HepG2 (cell line): ENCODE measurements at regions not wholly inside any gene's neighbourhood (a gene's known extent, or its start where the extent isn't known, plus 50 kb on each side); places are given as distances from the start of the nearest gene placed in this dataset.

Experiments used
- CREM ChIP-seq, 2 experiments: sonication (generic) in 1 of 2; formaldehyde crosslinking in 1 of 2; IDR thresholded peaks; 2 replicates each; pipeline versions ENCODE4 v1.4.0 to v1.6.1; 2016 to 2020; ENCODE audit warnings: antibody characterized with exemption in 1 of 2, mild to moderate bottlenecking in 1 of 2, missing genetic modification reagents in 1 of 2
- HNRNPL ChIP-seq: fragments of 200-400 bp; formaldehyde crosslinking; IDR thresholded peaks from 2 replicates; pipeline ENCODE4 v1.6.1; 2017; ENCODE audit warnings: mild to moderate bottlenecking, low read depth, low read length
- KMT2B ChIP-seq: IDR thresholded peaks from 2 replicates; pipeline ENCODE4 v1.6.1; 2016; ENCODE audit warnings: missing genetic modification reagents, missing compliant biosample characterization
- RARA ChIP-seq: IDR thresholded peaks from 2 replicates; pipeline ENCODE4 v1.6.1; 2016; ENCODE audit warnings: missing genetic modification reagents, missing compliant biosample characterization
- RFXANK ChIP-seq: IDR thresholded peaks from 2 replicates; pipeline ENCODE4 v1.6.1; 2016
- SP1 ChIP-seq, 2 experiments: fragments of 450-650 bp in 1 of 2; sonication (generic) in 1 of 2; formaldehyde crosslinking in 1 of 2; IDR thresholded peaks; 2 replicates each; pipeline versions ENCODE4 v1.4.0 to v1.6.1; 2016 to 2020; ENCODE audit warnings: missing genetic modification reagents in 1 of 2
- TMF1 ChIP-seq: sonication (generic); formaldehyde crosslinking; IDR thresholded peaks from 2 replicates; pipeline ENCODE4 v1.8.1; 2022; ENCODE audit warnings: low read depth, missing genetic modification reagents
- ZNF12 ChIP-seq: sonication (generic); formaldehyde crosslinking; IDR thresholded peaks from 2 replicates; pipeline ENCODE4 v1.5.0; 2020; ENCODE audit warnings: missing genetic modification reagents
- ZNF143 ChIP-seq: sonication (generic); formaldehyde crosslinking; IDR thresholded peaks from 2 replicates; pipeline ENCODE4 v1.4.0; 2020; ENCODE audit warnings: missing genetic modification reagents
- ZNF282 ChIP-seq: fragments of 450-650 bp; IDR thresholded peaks from 2 replicates; pipeline ENCODE4 v1.6.1; 2018; ENCODE audit not compliant: partially characterized antibody
- ZNF530 ChIP-seq: sonication (generic); formaldehyde crosslinking; IDR thresholded peaks from 2 replicates; pipeline ENCODE4 v1.5.0; 2020; ENCODE audit warnings: low read depth, mild to moderate bottlenecking, missing genetic modification reagents
- ZNF616 ChIP-seq: sonication (generic); formaldehyde crosslinking; IDR thresholded peaks from 2 replicates; pipeline ENCODE4 v1.5.0; 2020; ENCODE audit warnings: low read depth, mild to moderate bottlenecking, missing genetic modification reagents
- ZNF660 ChIP-seq: sonication (generic); formaldehyde crosslinking; IDR thresholded peaks from 2 replicates; pipeline ENCODE4 v1.5.1; 2020; ENCODE audit warnings: mild to moderate bottlenecking, low read depth, missing genetic modification reagents, borderline replicate concordance
- TF ChIP-seq, protein P1 (sequence below): sonication (generic); formaldehyde crosslinking; IDR thresholded peaks from 2 replicates; pipeline ENCODE4 v1.4.0; 2020; ENCODE audit warnings: missing genetic modification reagents, borderline replicate concordance
- TF ChIP-seq, protein P2 (sequence below): sonication (generic); formaldehyde crosslinking; IDR thresholded peaks from 2 replicates; pipeline ENCODE4 v1.4.0; 2020; ENCODE audit warnings: missing genetic modification reagents
- TF ChIP-seq, protein P3 (sequence below): sonication (generic); formaldehyde crosslinking; IDR thresholded peaks from 2 replicates; pipeline ENCODE4 v1.5.0; 2020; ENCODE audit warnings: mild to moderate bottlenecking, low read depth, missing genetic modification reagents, borderline replicate concordance
- TF ChIP-seq, protein P4 (sequence below): sonication (generic); formaldehyde crosslinking; IDR thresholded peaks from 2 replicates; pipeline ENCODE4 v1.4.0; 2020; ENCODE audit warnings: missing genetic modification reagents, borderline replicate concordance
- TF ChIP-seq, protein P5 (sequence below): sonication (generic); formaldehyde crosslinking; IDR thresholded peaks from 2 replicates; pipeline ENCODE4 v1.8.0; 2022; ENCODE audit warnings: missing genetic modification reagents, mild to moderate bottlenecking, inconsistent platforms, borderline replicate concordance

DNA sequence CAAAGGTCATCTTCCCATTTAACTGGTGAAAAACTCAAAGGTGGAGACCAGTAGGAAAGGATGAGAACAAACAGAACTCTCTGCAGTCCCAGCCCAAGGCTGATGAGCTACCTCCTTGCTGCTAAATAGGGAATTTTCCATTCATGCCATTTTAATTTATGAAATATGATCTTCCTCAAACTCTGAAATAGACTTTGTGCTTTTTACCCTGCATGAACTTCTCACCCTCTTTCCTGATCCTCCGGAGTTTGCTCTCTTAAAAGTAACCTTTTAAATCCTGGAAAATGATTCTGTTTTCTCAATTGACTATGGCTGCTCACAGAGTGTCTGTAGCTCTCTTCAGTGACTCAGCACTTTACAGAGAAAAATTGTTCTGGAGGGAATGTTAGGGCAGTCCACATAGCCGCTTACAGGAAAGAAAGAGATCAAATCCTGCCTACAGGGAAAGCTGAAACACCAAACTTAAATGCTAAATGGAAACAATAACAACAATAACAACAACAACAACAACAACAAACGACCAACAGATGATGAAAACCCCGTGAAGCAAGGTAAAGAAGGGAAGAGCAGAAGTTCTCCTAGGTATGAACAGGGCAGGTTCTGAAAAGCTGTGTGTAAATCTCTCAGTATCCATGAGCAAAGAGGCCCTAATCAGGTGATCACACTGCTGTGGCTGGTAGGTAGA is 79.8 kb upstream of the SESTD1 start (continued):
- TF ChIP-seq, protein P1, sequence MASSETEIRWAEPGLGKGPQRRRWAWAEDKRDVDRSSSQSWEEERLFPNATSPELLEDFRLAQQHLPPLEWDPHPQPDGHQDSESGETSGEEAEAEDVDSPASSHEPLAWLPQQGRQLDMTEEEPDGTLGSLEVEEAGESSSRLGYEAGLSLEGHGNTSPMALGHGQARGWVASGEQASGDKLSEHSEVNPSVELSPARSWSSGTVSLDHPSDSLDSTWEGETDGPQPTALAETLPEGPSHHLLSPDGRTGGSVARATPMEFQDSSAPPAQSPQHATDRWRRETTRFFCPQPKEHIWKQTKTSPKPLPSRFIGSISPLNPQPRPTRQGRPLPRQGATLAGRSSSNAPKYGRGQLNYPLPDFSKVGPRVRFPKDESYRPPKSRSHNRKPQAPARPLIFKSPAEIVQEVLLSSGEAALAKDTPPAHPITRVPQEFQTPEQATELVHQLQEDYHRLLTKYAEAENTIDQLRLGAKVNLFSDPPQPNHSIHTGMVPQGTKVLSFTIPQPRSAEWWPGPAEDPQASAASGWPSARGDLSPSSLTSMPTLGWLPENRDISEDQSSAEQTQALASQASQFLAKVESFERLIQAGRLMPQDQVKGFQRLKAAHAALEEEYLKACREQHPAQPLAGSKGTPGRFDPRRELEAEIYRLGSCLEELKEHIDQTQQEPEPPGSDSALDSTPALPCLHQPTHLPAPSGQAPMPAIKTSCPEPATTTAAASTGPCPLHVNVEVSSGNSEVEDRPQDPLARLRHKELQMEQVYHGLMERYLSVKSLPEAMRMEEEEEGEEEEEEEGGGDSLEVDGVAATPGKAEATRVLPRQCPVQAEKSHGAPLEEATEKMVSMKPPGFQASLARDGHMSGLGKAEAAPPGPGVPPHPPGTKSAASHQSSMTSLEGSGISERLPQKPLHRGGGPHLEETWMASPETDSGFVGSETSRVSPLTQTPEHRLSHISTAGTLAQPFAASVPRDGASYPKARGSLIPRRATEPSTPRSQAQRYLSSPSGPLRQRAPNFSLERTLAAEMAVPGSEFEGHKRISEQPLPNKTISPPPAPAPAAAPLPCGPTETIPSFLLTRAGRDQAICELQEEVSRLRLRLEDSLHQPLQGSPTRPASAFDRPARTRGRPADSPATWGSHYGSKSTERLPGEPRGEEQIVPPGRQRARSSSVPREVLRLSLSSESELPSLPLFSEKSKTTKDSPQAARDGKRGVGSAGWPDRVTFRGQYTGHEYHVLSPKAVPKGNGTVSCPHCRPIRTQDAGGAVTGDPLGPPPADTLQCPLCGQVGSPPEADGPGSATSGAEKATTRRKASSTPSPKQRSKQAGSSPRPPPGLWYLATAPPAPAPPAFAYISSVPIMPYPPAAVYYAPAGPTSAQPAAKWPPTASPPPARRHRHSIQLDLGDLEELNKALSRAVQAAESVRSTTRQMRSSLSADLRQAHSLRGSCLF (CRISPR knock-in tag): no peak
- TF ChIP-seq, protein P2, sequence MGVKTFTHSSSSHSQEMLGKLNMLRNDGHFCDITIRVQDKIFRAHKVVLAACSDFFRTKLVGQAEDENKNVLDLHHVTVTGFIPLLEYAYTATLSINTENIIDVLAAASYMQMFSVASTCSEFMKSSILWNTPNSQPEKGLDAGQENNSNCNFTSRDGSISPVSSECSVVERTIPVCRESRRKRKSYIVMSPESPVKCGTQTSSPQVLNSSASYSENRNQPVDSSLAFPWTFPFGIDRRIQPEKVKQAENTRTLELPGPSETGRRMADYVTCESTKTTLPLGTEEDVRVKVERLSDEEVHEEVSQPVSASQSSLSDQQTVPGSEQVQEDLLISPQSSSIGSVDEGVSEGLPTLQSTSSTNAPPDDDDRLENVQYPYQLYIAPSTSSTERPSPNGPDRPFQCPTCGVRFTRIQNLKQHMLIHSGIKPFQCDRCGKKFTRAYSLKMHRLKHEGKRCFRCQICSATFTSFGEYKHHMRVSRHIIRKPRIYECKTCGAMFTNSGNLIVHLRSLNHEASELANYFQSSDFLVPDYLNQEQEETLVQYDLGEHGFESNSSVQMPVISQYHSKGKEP (CRISPR knock-in tag): no peak
- TF ChIP-seq ZNF530 (CRISPR knock-in tag) (no peak), RARA (CRISPR knock-in tag) (peak; percentile 93), CREM (IDR thresholded peaks at IDR 0.05) (no peak), CREM (CRISPR knock-in tag; IDR thresholded peaks at IDR 0.05) (no peak), SP1 (IDR thresholded peaks at IDR 0.05) (no peak), SP1 (CRISPR knock-in tag; IDR thresholded peaks at IDR 0.05) (no peak), ZNF143 (CRISPR knock-in tag) (no peak), HNRNPL (no peak), ZNF282 (no peak), RFXANK (CRISPR knock-in tag) (no peak), ZNF12 (CRISPR knock-in tag) (no peak), KMT2B (CRISPR knock-in tag) (peak; percentile 28; the same call in 1 of the 2 replicates), TMF1 (no peak), ZNF660 (CRISPR knock-in tag) (no peak), ZNF616 (no peak)
- TF ChIP-seq, protein P3, sequence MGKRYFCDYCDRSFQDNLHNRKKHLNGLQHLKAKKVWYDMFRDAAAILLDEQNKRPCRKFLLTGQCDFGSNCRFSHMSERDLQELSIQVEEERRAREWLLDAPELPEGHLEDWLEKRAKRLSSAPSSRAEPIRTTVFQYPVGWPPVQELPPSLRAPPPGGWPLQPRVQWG: no peak
- TF ChIP-seq, protein P4, sequence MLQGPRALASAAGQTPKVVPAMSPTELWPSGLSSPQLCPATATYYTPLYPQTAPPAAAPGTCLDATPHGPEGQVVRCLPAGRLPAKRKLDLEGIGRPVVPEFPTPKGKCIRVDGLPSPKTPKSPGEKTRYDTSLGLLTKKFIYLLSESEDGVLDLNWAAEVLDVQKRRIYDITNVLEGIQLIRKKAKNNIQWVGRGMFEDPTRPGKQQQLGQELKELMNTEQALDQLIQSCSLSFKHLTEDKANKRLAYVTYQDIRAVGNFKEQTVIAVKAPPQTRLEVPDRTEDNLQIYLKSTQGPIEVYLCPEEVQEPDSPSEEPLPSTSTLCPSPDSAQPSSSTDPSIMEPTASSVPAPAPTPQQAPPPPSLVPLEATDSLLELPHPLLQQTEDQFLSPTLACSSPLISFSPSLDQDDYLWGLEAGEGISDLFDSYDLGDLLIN (CRISPR knock-in tag): no peak
- TF ChIP-seq, protein P5, sequence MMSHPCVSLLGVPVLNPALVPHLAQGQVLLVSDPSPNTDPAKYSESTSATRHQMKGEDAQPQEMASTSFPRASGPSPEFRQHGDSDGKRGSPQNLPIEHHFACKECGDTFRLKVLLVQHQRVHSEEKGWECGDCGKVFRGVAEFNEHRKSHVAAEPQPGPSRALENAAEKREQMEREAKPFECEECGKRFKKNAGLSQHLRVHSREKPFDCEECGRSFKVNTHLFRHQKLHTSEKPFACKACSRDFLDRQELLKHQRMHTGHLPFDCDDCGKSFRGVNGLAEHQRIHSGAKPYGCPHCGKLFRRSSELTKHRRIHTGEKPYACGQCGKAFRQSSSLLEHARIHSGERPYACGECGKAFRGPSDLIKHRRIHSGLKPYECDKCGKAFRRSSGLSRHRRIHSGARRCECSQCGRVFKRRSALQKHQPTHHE: 0 out of 2 replicates have a peak, but pooled peaks have one; percentile 60
